Smooth muscle cell (in vitro differentiated cells): ENCODE measurements at regions not wholly inside any gene's neighbourhood (a gene's known extent, or its start where the extent isn't known, plus 50 kb on each side); places are given as distances from the start of the nearest gene placed in this dataset.
"Not testable (repeated sequence)": the region's sequence is repeated elsewhere in the genome, so short reads cannot be mapped to it uniquely, and the experiment has no call there.

Experiments
- DNase-seq: peaks from one replicate; lab custom pipeline; 2025; ENCODE audit not compliant: unreplicated experiment; lab: John Stamatoyannopoulos, UW
- H2AFZ ChIP-seq: fragments of 200-600 bp; sonication (generic); 2 replicates; pipeline ENCODE4 v1.6.0; 2016; ENCODE audit warnings: antibody characterized with exemption, low read depth, mild to moderate bottlenecking
- H3F3A ChIP-seq: fragments of 200-600 bp; sonication (generic); 2 replicates; pipeline ENCODE4 v1.6.0; 2017; ENCODE audit warnings: antibody characterized with exemption, low read depth
- H3K27ac ChIP-seq: fragments of 200-600 bp; sonication (generic); 2 replicates; pipeline ENCODE4 v1.5.1; 2016; ENCODE audit warnings: low read depth, mild to moderate bottlenecking
- H3K27me3 ChIP-seq: fragments of 200-600 bp; sonication (generic); 2 replicates; pipeline ENCODE4 v1.6.1; 2016; ENCODE audit warnings: low read depth, mild to moderate bottlenecking
- H3K36me3 ChIP-seq: fragments of 200-600 bp; sonication (generic); 2 replicates; pipeline ENCODE4 v1.5.1; 2016; ENCODE audit warnings: low read depth
- H3K4me1 ChIP-seq: fragments of 200-600 bp; sonication (generic); 2 replicates; pipeline ENCODE4 v1.5.1; 2016; ENCODE audit warnings: low read depth
- H3K4me2 ChIP-seq: fragments of 200-600 bp; sonication (generic); 2 replicates; pipeline ENCODE4 v1.6.0; 2016; ENCODE audit warnings: mild to moderate bottlenecking
- H3K4me3 ChIP-seq: fragments of 200-600 bp; sonication (generic); 2 replicates; pipeline ENCODE4 v1.5.1; 2016; ENCODE audit warnings: mild to moderate bottlenecking
- H3K79me2 ChIP-seq: fragments of 200-600 bp; sonication (generic); 2 replicates; pipeline ENCODE4 v1.6.0; 2016; ENCODE audit warnings: low read depth, mild to moderate bottlenecking
- H3K9ac ChIP-seq: fragments of 200-600 bp; sonication (generic); 2 replicates; pipeline ENCODE4 v1.6.0; 2016; ENCODE audit warnings: low read depth
- H3K9me3 ChIP-seq: fragments of 200-600 bp; sonication (generic); replicated peaks from 2 replicates; pipeline ENCODE4 v1.5.1; 2016; ENCODE audit warnings: low read depth
- H4K20me1 ChIP-seq: fragments of 200-600 bp; sonication (generic); 2 replicates; pipeline ENCODE4 v1.6.0; 2016; ENCODE audit warnings: low read depth
- CTCF ChIP-seq: fragments of 200-600 bp; sonication (generic); IDR thresholded peaks from 2 replicates; pipeline ENCODE4 v1.5.1; 2017; ENCODE audit warnings: borderline replicate concordance, mild to moderate bottlenecking, antibody characterized with exemption; ENCODE audit not compliant: insufficient read depth, poor library complexity, severe bottlenecking
- WGBS: methylation state at CpG from one replicate; pipeline ENCODE4 v1.1.7; 2016; ENCODE audit warnings: low lambda C conversion rate; 5-methylcytosine and 5-hydroxymethylcytosine counted together

- no peaks in the 10 kb centered on the region for H3K4me1 ChIP-seq
- H2AFZ ChIP-seq, result no peak overlapping the region
- no peak for DNase-seq
- 100% methylated on average over 1 of the region's 1 CpG for WGBS
- no peaks in the 10 kb centered on the region for H4K20me1 ChIP-seq
- peaks cover 5% of the 10 kb centered on the region for H3F3A ChIP-seq
- no peak overlapping the region for H3K27ac ChIP-seq
- no peaks in the 10 kb centered on the region for H3K27me3 ChIP-seq
- no peak for TF ChIP-seq CTCF
- no peaks in the 10 kb centered on the region for H3K9me3 ChIP-seq
- H3K36me3 ChIP-seq, result no peaks in the 10 kb centered on the region
- H3K9ac ChIP-seq, result no peak overlapping the region
- H3K4me3 ChIP-seq, result no peak overlapping the region
- no peak overlapping the region for H3K4me2 ChIP-seq
- H3K79me2 ChIP-seq, result no peaks in the 10 kb centered on the region
Observed at GRCh38 chr1:68918563-68918962, 421.7 kb upstream of the DEPDC1 start.

GRCh38 chr1:68919075-68919474 lies 422.2 kb upstream of the DEPDC1 start:
- Histone ChIP-seq H3K36me3 (no peaks in the 10 kb centered on the region), H3K4me3 (no peak overlapping the region), H3K27me3 (no peaks in the 10 kb centered on the region), H3K79me2 (no peaks in the 10 kb centered on the region), H3K27ac (no peak overlapping the region), H3K4me2 (no peak overlapping the region), H3K9ac (no peak overlapping the region), H2AFZ (no peak overlapping the region), H3F3A (peaks cover 5% of the 10 kb centered on the region), H3K4me1 (no peaks in the 10 kb centered on the region), H4K20me1 (no peaks in the 10 kb centered on the region), H3K9me3 (no peaks in the 10 kb centered on the region)
- WGBS, result 29% methylated on average over 1 of the region's 1 CpG
- TF ChIP-seq CTCF, result no peak
- no peak for DNase-seq

GRCh38 chr1:68923475-68924088 lies 426.7 kb upstream of the DEPDC1 start:
- H3K9me3 ChIP-seq, H3F3A ChIP-seq, H3K4me2 ChIP-seq, H3K27me3 ChIP-seq, H2AFZ ChIP-seq, H3K4me1 ChIP-seq, H4K20me1 ChIP-seq, H3K36me3 ChIP-seq, H3K4me3 ChIP-seq, H3K79me2 ChIP-seq, H3K27ac ChIP-seq, H3K9ac ChIP-seq, DNase-seq: not testable (repeated sequence)
- WGBS, result 89% methylated on average over 30 of the region's 30 CpGs

- H3K9ac ChIP-seq, result no peak overlapping the region
Observed at GRCh38 chr1:68930101-68930500, 433.2 kb upstream of the DEPDC1 start.

More at GRCh38 chr1:68930101-68930500, 433.2 kb upstream of the DEPDC1 start:
- Histone ChIP-seq H3K27ac (no peak overlapping the region), H4K20me1 (no peaks in the 10 kb centered on the region), H3K36me3 (no peaks in the 10 kb centered on the region), H3K9me3 (no peaks in the 10 kb centered on the region), H3F3A (no peaks in the 10 kb centered on the region), H3K4me1 (no peaks in the 10 kb centered on the region), H3K4me2 (no peak overlapping the region), H3K79me2 (no peaks in the 10 kb centered on the region), H2AFZ (no peak overlapping the region), H3K27me3 (peaks cover 3% of the 10 kb centered on the region), H3K4me3 (no peak overlapping the region)
- DNase-seq, result no peak
- WGBS, result 98% methylated on average over 1 of the region's 1 CpG
- TF ChIP-seq CTCF, result no peak
